Activated CD8-positive, alpha-beta memory T cell treated with anti-CD3 and anti-CD28 coated beads, Interleukin-2, amount 50 U/mL, for 24 hours (primary cell): ENCODE measurements at regions not wholly inside any gene's neighbourhood (a gene's known extent, or its start where the extent isn't known, plus 50 kb on each side); places are given as distances from the start of the nearest gene placed in this dataset.
"Not testable (repeated sequence)": the region's sequence is repeated elsewhere in the genome, so short reads cannot be mapped to it uniquely, and the experiment has no call there.

ENCODE experiments used
- DNase-seq: peaks from one replicate; pipeline ENCODE4 v3.0.0-alpha.2; 2020; ENCODE audit errors: extremely low read depth

GRCh38 chr1:181257117-181257516 lies 168.6 kb downstream of the IER5 start:
- no peak for DNase-seq

DNA sequence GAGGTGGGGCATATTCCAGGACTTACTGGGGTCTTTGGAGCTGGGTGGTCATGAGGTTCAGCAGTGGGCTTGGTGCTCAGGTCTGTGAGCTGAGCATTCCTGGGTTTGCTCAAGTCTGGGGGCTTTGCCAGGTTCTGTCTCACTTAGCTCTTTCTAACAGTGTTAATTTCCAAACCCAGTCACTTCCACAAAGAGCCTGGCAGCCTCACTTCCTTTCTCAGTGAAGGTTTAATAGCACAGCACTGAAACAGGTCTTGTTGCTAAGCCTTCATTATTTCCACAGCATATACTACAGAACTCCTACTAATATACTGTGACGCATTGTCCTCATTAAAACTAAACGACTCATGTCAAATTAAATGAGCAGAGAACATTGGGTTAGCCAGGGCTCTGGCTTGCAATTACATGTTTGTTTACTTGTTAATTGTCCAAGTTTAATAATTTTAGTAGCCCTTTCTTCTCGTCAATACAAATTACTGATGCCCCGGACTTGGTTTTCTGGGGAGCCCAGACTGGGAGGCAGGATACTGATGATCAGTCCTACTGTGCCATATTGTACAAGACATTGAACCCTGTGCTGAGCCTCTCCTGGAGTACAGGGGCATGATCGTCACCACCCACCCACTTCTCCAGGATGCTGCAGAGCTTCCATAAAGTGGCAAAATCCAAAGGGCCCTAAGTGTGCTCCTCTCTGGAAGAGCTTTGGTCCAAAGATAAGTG lies 170.7 kb downstream of the IER5 start:
- no peak for DNase-seq

- no peak for DNase-seq
These were observed 171.8 kb downstream of the IER5 start for GRCh38 chr1:181260271-181260670.

DNA sequence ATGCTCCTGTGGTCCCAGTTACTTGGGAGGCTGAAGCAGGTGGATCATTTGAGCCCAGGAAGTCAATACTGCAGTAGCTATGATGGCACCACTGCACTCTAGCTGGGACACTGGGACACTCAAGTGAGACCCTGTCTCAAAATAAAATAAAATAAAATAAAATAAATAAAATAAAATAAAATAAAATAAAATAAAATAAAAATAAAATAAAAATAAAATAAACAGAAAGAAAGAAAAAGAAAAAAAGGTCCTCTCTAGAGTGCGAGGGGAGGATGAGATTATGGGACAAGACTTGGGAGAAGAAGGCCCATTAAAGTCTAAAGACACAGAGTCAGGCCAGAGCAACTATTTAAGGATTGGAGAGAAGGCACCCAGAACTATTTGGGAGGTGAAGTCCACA lies 172.5 kb downstream of the IER5 start:
- no peak for DNase-seq

DNA sequence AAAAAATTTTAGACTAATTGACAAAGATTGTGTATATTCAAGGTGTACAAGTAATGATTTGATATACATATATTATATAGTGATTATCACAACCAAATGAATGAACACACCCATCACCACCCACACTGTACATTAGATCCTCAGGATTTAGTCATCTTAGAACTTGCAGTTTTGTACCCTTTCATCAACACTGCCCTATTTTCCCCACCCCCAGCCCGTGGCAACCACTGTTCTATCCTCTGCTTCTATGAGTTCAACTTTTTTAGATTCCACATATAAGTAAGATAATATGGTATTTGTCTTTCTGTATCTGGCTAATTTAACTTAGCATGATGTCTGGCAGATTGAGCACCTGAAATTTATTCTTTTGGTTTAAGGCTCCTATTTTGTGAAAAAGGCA lies 173.6 kb downstream of the IER5 start:
- no peak for DNase-seq

DNA sequence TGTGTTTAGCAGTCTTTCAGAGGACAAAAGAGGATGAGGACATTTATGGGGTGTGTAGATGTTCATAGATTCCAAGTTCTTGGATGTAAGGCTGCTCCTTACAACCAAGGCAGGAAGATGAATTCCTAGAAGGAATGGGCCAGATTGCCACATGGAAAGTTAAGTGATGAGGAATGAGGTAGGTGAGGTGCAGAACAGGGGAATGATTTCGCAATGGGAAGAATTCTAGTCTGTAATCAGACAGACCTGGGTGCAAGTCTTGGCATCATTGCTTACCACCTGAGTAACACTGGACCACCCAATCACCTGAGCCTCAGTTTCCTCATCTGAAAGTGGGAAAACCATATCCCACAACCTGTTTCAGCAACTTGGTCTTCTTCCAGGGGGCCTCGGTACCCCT lies 174.9 kb downstream of the IER5 start:
- no peak for DNase-seq

GRCh38 chr1:181264821-181265220 lies 176.3 kb downstream of the IER5 start:
- DNase-seq, result no peak

DNA sequence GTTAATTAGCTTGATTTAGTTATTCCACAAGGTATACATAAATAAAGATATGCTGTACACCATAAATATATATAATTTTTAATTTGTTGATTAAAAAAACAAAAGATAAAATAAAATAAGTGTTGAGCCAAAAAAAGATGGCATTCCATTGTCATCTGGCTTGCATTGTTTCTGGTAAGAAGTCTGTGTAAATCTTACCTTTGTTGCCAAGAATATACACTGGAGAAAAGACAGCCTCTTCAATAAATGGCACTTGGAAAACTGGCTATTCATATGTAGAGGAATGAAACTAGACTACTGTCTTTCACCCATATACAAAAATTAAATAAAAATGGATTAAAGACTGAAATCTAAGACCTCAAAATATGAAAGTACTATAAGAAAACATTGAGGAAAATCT lies 196.5 kb downstream of the IER5 start:
- no peak for DNase-seq

DNA sequence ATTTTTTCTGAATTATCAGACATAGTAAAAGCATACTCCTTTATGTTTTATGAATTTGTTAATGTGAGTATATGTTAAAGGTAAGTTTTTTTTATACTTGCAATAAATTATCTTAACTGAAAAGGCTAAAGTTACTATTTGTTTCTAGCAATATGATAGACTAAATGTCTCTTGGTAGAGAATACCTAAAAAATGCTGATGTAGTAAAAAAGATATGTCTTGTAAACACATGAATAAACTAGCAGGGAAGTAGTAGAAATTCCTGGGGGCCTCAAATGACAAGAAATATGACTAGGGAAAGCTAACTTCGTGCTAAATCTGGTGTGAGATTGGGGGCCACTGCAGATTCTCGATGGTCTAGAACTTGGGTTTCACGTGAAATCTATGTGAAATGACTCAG lies 188.1 kb upstream of the CACNA1E start:
- DNase-seq, result no peak

- no peak for DNase-seq
These were observed 187.1 kb upstream of the CACNA1E start for GRCh38 chr1:181296180-181296579.

GRCh38 chr1:181308098-181308497 lies 175.2 kb upstream of the CACNA1E start:
- DNase-seq, result no peak

DNA sequence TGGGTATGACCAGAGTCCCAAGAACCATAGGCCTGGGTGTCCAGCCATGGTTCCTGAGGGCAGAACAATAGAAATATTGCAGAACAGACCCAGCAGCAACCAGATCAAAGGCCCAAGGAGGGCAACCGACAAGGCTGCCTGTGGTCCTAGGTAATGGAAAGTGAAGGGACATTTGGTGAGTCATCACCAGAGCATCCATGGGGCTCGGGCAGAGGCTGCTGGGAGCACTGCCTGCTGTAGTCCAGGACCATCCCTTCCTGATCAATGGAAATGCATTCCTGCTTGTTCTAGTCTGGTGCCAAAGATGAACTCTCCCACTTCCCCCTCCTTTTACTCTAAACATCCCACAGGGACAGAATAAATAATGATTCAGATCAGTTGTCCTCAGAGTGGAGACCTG lies 172.8 kb upstream of the CACNA1E start:
- no peak for DNase-seq

DNA sequence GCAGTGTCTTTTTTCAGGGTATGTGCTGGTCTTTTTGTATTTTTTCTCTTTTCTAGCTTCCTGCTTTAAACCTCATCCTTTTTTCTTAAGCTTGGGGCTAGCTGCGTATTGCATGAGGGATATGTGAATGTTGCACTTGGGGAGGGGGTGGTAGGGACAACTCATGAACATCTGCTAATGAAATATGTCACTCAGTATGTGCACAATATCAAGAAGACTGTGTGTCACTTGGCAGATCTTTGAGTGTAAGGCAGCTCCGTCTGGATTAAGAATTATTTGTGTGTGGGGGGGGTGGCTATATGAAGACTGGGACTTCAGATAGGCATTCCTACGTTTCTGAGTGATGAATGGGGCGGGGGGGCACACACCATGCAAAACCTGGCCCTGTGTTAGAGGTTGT lies 170.4 kb upstream of the CACNA1E start:
- no peak for DNase-seq

- no peak for DNase-seq
These were observed 169.9 kb upstream of the CACNA1E start for GRCh38 chr1:181313466-181313865.

- DNase-seq, result no peak
These were observed 169.3 kb upstream of the CACNA1E start for GRCh38 chr1:181314010-181314409.

DNA sequence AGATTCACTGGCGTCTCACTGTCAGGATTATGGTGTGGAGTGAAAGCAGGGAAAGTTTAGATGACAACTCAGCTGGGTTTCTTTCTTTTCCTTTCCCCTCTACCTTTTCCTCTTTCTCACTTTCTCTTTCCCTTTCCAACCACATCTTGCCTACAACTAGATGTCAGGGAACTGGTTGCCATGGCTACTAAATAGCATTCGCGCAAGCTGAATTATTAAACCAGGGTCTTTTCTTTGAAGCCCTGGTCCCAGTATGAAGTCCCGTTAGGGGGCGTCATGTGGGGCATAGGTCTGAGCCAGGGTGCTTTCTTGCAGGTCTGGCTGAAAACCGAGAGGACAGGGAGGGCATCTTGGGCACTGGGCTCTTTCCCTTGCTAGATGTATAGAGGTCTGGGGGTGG lies 168.4 kb upstream of the CACNA1E start:
- no peak for DNase-seq

DNA sequence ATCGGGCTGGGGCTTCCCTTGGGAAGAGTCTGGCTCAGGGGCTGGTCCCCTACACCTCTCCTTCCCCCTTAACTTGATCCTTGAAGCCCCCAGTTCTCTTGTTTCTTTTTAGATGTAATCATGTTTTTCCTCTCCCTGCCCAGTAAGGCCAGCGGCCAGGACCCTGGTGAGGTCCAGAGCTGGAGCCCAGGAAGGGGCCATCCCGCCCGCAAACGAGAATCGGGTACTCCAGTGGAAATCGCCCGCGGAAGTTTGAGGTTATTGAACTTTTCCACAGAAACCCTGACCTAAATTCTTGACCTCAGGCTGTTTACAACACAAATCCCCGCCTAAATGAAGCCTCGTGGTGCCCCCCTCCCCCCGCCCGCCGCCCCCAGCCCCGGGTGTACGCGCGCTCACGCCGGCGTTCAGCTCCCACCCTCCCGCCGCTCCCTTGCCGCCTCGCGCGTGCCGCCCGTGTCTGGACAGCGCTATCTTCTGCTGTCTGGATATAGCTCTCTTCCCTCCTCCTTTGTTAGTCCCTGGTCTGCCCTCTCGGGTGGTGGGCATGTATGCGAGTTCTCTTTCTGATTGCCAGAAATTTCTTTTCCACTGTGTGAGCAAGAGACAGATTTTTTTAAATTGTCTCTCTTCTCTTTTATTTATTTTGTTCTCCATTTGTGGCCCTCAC lies 165.9 kb upstream of the CACNA1E start:
- no peak for DNase-seq

- no peak for DNase-seq
These were observed 165.1 kb upstream of the CACNA1E start for GRCh38 chr1:181318022-181318857.

GRCh38 chr1:181318858-181319235 lies 164.5 kb upstream of the CACNA1E start:
- peak; percentile 8 for DNase-seq

GRCh38 chr1:181319907-181320306 lies 163.4 kb upstream of the CACNA1E start:
- DNase-seq, result no peak

DNA sequence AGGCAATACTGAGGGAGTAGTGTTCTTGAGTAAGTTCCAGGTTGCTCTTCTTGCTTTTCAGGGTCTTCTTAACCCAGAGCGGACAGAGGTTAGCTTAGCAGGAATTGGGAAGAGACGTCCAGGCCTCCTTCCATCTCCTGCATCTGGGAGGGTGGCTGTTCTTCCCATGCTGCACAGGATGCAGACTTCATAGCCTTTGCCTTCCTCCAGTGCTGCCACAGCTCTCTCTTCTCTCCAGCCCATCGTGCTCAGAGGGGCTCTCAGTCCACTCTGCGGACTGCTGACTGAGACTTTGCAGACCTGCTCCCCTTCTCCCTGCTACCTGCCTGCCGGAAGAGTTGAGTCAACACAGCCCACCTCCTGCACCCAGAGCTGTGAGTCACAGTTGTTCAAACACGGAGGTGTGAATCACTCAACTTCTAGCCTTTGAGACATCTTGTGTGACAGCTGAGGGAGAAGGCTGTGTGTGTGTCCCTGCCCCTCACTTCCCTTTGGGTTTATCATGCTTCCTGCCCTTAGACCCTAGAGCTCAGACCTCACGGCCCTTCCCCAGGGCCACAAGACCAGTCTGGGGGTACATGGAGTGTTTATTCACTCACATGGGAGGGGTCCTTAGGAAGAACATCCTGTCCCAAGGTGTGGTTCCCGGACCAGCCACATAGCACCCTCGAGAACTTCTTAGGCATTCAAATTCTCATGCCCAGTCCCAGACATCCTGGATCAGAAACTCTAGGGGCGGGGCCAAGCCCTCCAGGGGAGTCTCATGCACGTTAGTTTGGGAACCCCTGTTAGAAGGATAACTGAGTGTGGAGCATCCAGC lies 158.3 kb upstream of the CACNA1E start:
- peak; percentile 29 for DNase-seq

DNA sequence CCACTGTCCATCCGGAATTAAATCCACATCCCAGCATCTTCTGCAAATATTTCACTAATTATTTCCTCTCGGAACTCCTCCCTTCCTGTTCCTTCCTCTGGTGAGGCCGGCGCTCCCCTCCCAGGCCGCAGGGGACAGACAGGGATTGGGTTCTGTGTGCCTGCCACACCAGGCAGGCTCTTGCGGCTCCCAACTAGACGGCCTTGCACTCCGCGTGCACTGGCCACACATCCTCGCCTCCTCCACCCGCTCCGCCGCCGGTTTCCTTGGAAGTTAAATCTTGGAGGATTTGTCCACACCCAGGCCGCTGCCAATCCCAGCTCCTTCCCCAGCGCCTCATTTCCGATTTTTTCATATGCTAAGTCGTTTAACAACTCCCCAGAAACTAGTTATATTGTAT lies 157.6 kb upstream of the CACNA1E start:
- DNase-seq, result not testable (repeated sequence)
